Activated CD4-positive, alpha-beta T cell treated with anti-CD3 and anti-CD28 coated beads, Interleukin-2, amount 50 U/mL, for 24 hours (primary cell): ENCODE measurements at regions not wholly inside any gene's neighbourhood (a gene's known extent, or its start where the extent isn't known, plus 50 kb on each side); places are given as distances from the start of the nearest gene placed in this dataset.
A peak's percentile ranks its signal among the peaks of the same experiment; 100 is the strongest.

Experiments used
- DNase-seq, 2 donors: peaks; one replicate each; pipeline ENCODE4 v3.0.0-alpha.2; 2020; ENCODE audit warnings: low read depth in 1 of 2, low spot score in 1 of 2

DNA sequence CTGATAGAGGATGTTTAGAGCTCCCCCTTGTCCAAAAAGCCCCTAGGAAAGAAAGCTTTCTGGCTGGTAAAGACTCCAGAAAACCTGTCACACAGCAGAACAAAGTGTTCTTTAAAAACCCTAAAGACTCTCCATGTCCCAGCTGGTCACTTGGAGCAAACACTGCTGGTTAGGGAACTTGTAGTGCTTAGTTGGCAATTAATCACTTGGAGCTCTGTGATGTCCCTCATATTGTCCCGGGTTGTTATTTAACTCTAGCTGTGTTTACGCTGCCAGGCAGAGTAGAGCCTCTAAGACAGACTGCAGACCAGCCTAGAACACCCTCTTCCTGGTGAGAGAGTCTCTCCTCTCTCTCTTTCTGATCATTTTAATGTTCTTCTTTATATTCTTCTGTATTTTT is 267.3 kb downstream of the BCOR start:
- no peak for DNase-seq

- DNase-seq = no peak
Observed at GRCh38 chrX:39832211-39832610, 265.5 kb downstream of the BCOR start.

- DNase-seq = no peak
Observed at GRCh38 chrX:39834600-39834999, 263.2 kb downstream of the BCOR start.

DNA sequence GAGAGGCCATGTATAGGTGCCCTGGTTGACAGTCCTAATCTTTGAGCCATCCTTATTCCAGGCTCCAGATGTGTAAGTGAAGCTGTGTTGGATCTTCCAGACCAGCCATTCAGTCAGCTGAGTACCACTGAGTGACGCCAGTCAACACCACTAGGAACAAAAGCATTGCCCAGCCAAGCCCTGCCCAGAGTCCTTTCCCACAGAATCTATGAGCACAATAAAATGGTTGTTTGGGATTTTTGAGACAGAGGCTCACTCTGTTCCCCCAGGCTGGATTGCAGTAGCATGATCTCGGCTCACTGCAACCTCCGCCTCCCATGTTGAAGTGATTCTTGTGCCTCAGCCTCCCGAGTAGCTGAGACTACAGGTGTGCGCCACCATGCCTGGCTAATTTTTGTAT is 262.5 kb downstream of the BCOR start:
- DNase-seq = no peak

GRCh38 chrX:39835776-39836175 is 262.0 kb downstream of the BCOR start:
- no peak for DNase-seq

- no peak for DNase-seq
Observed at GRCh38 chrX:39836802-39837420, 260.8 kb downstream of the BCOR start.

- no peak for DNase-seq
Observed at GRCh38 chrX:39837688-39838087, 260.1 kb downstream of the BCOR start.

DNA sequence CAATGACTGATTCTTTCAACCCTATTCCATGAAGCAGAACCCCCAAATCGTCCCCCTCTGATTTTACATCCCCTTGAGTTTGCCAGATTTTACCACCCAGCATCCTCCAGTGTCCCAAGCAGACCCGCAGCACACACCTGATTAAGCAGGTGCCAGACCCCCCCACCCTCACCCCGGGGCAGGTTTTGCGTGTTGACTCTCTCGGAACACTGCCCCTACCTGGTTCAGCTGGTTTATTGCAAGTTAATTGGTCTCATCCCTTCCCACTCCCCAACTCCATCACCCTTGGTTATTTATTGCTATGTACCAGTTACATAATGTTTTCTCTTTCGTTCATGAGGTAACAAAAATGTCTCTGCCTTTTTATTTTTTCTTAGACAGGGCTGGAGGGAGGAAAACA is 258.4 kb downstream of the BCOR start:
- DNase-seq = no peak

- no peak for DNase-seq
Observed at GRCh38 chrX:39840133-39840532, 257.6 kb downstream of the BCOR start.

- DNase-seq = no peak
Observed at GRCh38 chrX:39840581-39841093, 257.1 kb downstream of the BCOR start.

GRCh38 chrX:39841604-39842003 is 256.2 kb downstream of the BCOR start:
- no peak for DNase-seq

DNA sequence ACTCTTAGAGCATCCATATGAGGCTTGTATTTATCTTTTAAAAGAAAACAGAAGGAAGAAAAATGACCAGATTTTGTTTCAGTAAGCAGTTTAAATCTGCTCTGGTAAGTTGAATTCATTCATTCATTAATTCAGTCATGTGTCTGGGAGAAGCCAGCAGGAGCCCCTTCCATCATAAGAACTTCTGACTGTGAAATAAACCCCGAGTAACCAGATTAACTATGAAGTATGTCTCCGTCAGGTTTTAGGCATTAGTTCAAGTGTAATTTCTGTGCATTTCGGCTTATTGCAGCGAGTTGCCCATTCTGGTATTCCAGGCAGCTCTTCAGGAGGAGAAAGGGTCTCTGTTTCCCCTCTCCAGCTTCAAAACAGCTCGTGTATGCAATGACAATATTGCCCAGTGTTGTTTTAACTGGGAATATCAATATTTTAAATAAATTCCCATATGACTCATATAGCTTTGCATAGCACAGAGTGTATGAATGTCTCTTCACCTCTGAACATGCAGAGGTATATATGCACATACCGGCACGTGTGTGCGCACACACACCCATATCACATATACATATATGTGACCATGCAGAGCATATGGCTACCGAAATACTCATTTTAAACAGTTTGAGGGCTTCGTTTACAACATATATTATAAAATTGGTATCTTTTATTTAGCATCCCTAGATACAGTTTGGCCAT is 255.3 kb downstream of the BCOR start:
- no peak for DNase-seq

DNA sequence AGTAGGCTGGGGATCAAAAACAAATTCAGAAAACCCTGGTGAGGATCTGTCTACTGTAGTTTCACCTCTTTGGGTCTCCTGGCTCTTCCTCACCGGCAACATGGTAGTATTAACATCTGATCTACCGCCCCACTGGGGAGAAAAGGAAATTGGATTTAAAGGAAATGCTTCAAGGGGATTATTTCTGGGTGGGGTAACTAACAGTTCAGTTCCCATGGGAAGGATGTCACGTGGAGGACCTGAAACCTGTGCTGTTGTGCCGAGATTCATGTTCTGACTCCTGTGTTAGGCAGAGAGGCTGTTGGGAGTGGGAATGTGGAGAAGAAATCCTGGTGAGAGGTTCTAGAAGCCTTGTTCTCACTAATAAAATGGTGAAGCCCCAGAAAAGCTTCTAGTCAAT is 254.4 kb downstream of the BCOR start:
- DNase-seq = no peak

- no peak for DNase-seq
Observed at GRCh38 chrX:39845233-39845632, 252.5 kb downstream of the BCOR start.

GRCh38 chrX:39846460-39846859 is 251.3 kb downstream of the BCOR start:
- DNase-seq = no peak

DNA sequence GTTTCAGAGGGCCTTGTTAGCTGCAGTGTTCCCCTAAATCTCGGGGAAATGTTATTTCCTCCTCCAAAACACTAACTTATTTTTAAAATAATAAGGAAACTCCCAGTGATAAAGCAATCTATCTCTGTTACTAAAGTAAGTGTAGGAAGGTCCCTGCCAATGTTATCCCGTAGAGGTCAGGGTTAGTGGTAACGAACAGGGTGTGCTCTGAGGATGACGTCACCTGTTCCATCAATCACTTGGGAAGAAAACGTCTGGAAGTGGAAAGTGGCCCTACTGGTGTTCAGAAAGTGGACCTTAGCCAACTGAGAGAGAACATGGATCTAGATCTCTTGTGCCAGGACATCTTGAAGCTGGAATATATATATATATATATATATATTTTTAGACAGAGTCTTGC is 249.5 kb downstream of the BCOR start:
- no peak for DNase-seq

GRCh38 chrX:39848900-39849299 is 248.9 kb downstream of the BCOR start:
- DNase-seq = no peak

GRCh38 chrX:39850209-39850608 is 247.5 kb downstream of the BCOR start:
- no peak for DNase-seq

DNA sequence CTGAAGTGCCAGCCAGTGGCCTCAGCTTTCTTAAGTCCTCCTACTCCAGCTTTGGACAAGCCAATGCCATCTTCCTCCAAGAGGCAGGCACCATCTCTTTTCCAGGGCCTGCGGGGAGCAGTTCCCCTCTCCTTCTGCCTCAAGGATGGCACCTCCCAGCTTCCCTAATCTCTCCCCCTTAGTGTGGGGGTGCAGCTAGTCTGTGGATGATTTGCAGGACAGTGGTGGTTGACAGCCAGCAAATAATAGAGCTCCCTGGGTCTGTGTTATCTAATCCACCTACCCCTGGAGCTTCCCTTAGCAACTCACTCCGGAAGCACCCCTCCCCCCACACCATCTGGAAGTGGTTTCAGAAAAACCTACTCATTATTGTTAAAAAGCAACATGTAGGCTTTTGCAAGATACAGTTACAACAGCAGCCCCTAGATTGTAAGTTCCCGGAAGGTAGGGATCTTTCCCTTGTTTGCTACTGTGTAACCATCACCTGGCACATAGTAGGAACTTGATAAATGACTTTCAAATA is 247.1 kb downstream of the BCOR start:
- peak in 1 of 2 donors; percentile 10 for DNase-seq

GRCh38 chrX:39851745-39852455 is 245.9 kb downstream of the BCOR start:
- DNase-seq = no peak

DNA sequence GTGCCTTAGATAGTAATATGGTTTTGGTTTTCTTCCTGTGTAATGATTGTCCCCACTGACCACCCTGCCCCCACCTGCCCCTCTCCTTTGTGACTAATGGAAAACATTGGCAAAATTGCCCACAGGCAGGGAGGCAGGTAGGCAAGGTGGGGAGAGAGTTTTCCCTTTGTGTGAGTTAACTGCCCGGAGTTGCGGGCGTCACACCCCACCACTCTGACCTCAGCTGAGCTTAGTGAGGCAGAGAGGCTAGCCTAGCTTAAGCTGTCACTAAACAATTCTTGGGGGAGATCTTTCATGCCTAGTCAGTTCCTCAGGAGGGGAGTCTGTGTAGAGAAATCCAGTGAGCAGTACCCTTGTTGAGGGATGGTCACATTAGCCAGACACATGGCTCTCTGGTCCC is 245.3 kb downstream of the BCOR start:
- no peak for DNase-seq

- no peak for DNase-seq
Observed at GRCh38 chrX:39853417-39854030, 244.2 kb downstream of the BCOR start.
